B cell (primary cell): ENCODE measurements at regions not wholly inside any gene's neighbourhood (a gene's known extent, or its start where the extent isn't known, plus 50 kb on each side); places are given as distances from the start of the nearest gene placed in this dataset.

ENCODE experiments used
- ATAC-seq: fragments of 200-7000 bp; cut with Tn5 transposase; one replicate; pipeline ENCODE4 v1.10.0; 2021; ENCODE audit warnings: low read depth, mild to moderate bottlenecking, moderate number of reproducible peaks, moderate library complexity
- CTCF ChIA-PET: fragments of 350-600 bp; sonication (Branson Sonifier 250); formaldehyde crosslinking; loops from one replicate; lab custom pipeline; 2021; ENCODE audit warnings: antibody characterized with exemption, inconsistent platforms; lab: Charles Lee
- POLR2A ChIA-PET: fragments of 350-600 bp; sonication (Branson Sonifier 250); formaldehyde crosslinking; loops from one replicate; lab custom pipeline; 2021; ENCODE audit warnings: antibody characterized with exemption; lab: Charles Lee
- DNase-seq: peaks from one replicate; pipeline ENCODE4 v3.0.0; 2013
- H2AFZ ChIP-seq: 2 replicates; pipeline ENCODE4 v1.6.1; 2012; ENCODE audit warnings: mild to moderate bottlenecking, low read depth, low read length; ENCODE audit not compliant: insufficient read depth, poor library complexity, severe bottlenecking
- H3K27ac ChIP-seq, 2 donors: 1 replicate in 1 of 2; 2 replicates in 1 of 2; pipeline ENCODE4 v1.5.1; 2012 to 2013; ENCODE audit warnings: low read length in 2 of 2, mild to moderate bottlenecking in 2 of 2, moderate library complexity in 1 of 2
- H3K27me3 ChIP-seq, 4 experiments: fragments of 200-600 bp in 1 of 4; sonication (generic) in 1 of 4; replicated peaks in 1 of 4; 1 replicate in 2 of 4; 2 replicates in 2 of 4; pipeline versions ENCODE4 v1.6.1 to v1.7.0; 2013 to 2016; ENCODE audit warnings: low read length in 3 of 4, mild to moderate bottlenecking in 2 of 4, mixed read lengths in 1 of 4, moderate library complexity in 1 of 4; ENCODE audit not compliant: insufficient read depth in 4 of 4, control insufficient read depth in 3 of 4; ENCODE audit errors: control extremely low read depth in 1 of 4
- H3K36me3 ChIP-seq, 2 experiments: replicated peaks in 1 of 2; 1 replicate in 1 of 2; 2 replicates in 1 of 2; pipeline versions ENCODE4 v1.6.1 to v1.7.1; 2013; ENCODE audit warnings: low read length in 1 of 2; ENCODE audit not compliant: insufficient read depth in 2 of 2, control insufficient read depth in 1 of 2; ENCODE audit errors: control extremely low read depth in 1 of 2, extremely low read depth in 1 of 2
- H3K4me1 ChIP-seq, 2 donors: fragments of 200-600 bp in 1 of 2; sonication (generic) in 1 of 2; 1 replicate in 1 of 2; 2 replicates in 1 of 2; pipeline versions ENCODE4 v1.5.1 to v1.6.1; 2013 to 2017; ENCODE audit warnings: low read length in 2 of 2; ENCODE audit not compliant: control insufficient read depth in 2 of 2, insufficient read depth in 2 of 2
- H3K4me2 ChIP-seq: replicated peaks from 2 replicates; pipeline ENCODE3; 2012; ENCODE audit warnings: mild to moderate bottlenecking, low read depth, low read length; ENCODE audit not compliant: poor library complexity, severe bottlenecking
- H3K4me3 ChIP-seq, 5 experiments: fragments of 200-600 bp in 1 of 5; sonication (generic) in 1 of 5; 1 replicate in 3 of 5; 2 replicates in 2 of 5; pipeline versions ENCODE4 v1.5.1 to v1.7.0; 2011 to 2016; ENCODE audit warnings: low read length in 4 of 5, mild to moderate bottlenecking in 4 of 5, low read depth in 2 of 5, control low read depth in 1 of 5, moderate library complexity in 1 of 5; ENCODE audit not compliant: insufficient read depth in 1 of 5; ENCODE audit errors: control extremely low read depth in 1 of 5, extremely low read depth in 1 of 5
- H3K79me2 ChIP-seq: fragments of 200-600 bp; sonication (generic); one replicate; pipeline ENCODE4 v1.6.0; 2016; ENCODE audit warnings: low read length; ENCODE audit not compliant: control insufficient read depth, insufficient read depth
- H3K9ac ChIP-seq: fragments of 200-600 bp; sonication (generic); 2 replicates; pipeline ENCODE4 v1.6.1; 2017; ENCODE audit warnings: mild to moderate bottlenecking, low read length, moderate library complexity
- H3K9me3 ChIP-seq, 3 donors: one replicate each; pipeline versions ENCODE4 v1.6.1 to v1.7.1; 2013; ENCODE audit warnings: low read length in 2 of 3; ENCODE audit not compliant: control insufficient read depth in 2 of 3, insufficient read depth in 1 of 3; ENCODE audit errors: control extremely low read depth in 1 of 3
- H4K20me1 ChIP-seq: 2 replicates; pipeline ENCODE4 v1.6.0; 2012; ENCODE audit warnings: mild to moderate bottlenecking, low read length; ENCODE audit not compliant: insufficient read depth, control insufficient read depth, poor library complexity, severe bottlenecking
- H3K27ac Mint-ChIP-seq: one replicate; pipeline ENCODE4 v1.8.0; 2021; ENCODE audit warnings: mixed read lengths
- H3K27me3 Mint-ChIP-seq: one replicate; pipeline ENCODE4 v1.8.0; 2021; ENCODE audit warnings: mixed read lengths
- H3K4me1 Mint-ChIP-seq: one replicate; pipeline ENCODE4 v1.8.0; 2021; ENCODE audit warnings: mixed read lengths
- H3K4me3 Mint-ChIP-seq: one replicate; pipeline ENCODE4 v1.8.0; 2021; ENCODE audit warnings: mixed read lengths
- H3K9me3 Mint-ChIP-seq: one replicate; pipeline ENCODE4 v1.8.0; 2022; ENCODE audit warnings: mixed read lengths; ENCODE audit not compliant: insufficient read depth
- EZH2 ChIP-seq: IDR thresholded peaks from 2 replicates; pipeline ENCODE4 v1.6.1; 2012; ENCODE audit warnings: borderline replicate concordance, low read depth, mild to moderate bottlenecking, moderate library complexity, low read length; ENCODE audit not compliant: insufficient read depth, poor library complexity, severe bottlenecking
- WGBS: methylation state at CpG from one replicate; pipeline ENCODE4 v1.1.5; 2013; ENCODE audit warnings: missing lambda C conversion rate; ENCODE audit not compliant: insufficient coverage; 5-methylcytosine and 5-hydroxymethylcytosine counted together
- intact Hi-C: fragments of 100-400 bp; cut with micrococcal nuclease; formaldehyde crosslinking; loops from one replicate; pipeline ENCODE4 v1.10.0; 2022
- TF ChIP-seq, protein P1 (sequence below): fragments of 200-600 bp; IDR thresholded peaks from one replicate; pipeline ENCODE4 v1.8.0; 2022; ENCODE audit warnings: antibody characterized with exemption, mild to moderate bottlenecking

DNA sequence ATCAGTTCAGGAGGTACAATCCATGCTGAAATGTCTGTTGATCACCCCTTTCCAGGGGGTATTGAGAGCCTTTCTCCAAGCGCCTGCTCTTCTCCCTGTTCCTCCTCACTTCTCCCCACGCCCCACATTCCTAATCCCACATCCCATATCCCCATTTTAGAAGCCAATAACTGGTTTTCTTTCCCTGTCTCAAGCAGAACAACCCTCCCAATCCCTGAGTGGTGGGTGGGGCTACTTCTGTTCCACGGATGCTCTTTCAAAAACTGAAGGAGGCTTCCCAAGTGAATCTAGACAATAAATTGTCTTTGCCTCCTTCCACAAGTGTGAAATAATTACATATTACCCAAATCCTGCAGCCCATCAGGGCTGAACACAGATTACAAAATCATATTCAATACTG lies 77.0 kb upstream of the SEMA6A start:
- ChIA-PET POLR2A (no interaction called here), CTCF (no interaction called here)
- no peak overlapping the region for H2AFZ ChIP-seq
- intact Hi-C loops: no loop called here
- Mint-ChIP-seq H3K27me3 (peaks cover 36% of the 10 kb centered on the region), H3K4me1 (peaks cover 4% of the 10 kb centered on the region), H3K27ac (no peak overlapping the region), H3K9me3 (no peaks in the 10 kb centered on the region), H3K4me3 (no peak overlapping the region)
- H3K9ac ChIP-seq: no peak overlapping the region
- H3K79me2 ChIP-seq: no peaks in the 10 kb centered on the region
- H3K4me1 ChIP-seq: no peaks in the 10 kb centered on the region
- H4K20me1 ChIP-seq: no peaks in the 10 kb centered on the region
- no peak for TF ChIP-seq EZH2
- TF ChIP-seq, protein P1, sequence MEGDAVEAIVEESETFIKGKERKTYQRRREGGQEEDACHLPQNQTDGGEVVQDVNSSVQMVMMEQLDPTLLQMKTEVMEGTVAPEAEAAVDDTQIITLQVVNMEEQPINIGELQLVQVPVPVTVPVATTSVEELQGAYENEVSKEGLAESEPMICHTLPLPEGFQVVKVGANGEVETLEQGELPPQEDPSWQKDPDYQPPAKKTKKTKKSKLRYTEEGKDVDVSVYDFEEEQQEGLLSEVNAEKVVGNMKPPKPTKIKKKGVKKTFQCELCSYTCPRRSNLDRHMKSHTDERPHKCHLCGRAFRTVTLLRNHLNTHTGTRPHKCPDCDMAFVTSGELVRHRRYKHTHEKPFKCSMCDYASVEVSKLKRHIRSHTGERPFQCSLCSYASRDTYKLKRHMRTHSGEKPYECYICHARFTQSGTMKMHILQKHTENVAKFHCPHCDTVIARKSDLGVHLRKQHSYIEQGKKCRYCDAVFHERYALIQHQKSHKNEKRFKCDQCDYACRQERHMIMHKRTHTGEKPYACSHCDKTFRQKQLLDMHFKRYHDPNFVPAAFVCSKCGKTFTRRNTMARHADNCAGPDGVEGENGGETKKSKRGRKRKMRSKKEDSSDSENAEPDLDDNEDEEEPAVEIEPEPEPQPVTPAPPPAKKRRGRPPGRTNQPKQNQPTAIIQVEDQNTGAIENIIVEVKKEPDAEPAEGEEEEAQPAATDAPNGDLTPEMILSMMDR: no peak
- H3K27ac ChIP-seq: no peak overlapping the region
- no peak overlapping the region for H3K4me3 ChIP-seq
- H3K36me3 ChIP-seq: no peaks in the 10 kb centered on the region
- no peaks in the 10 kb centered on the region for H3K9me3 ChIP-seq
- H3K4me2 ChIP-seq: no peak overlapping the region
- ATAC-seq: no peak
- peaks cover 0 to under 1% (median 0%) of the 10 kb centered on the region in 4 experiments for H3K27me3 ChIP-seq
- WGBS: 83% methylated on average over 2 of the region's 3 CpGs
- DNase-seq: no peak

DNA sequence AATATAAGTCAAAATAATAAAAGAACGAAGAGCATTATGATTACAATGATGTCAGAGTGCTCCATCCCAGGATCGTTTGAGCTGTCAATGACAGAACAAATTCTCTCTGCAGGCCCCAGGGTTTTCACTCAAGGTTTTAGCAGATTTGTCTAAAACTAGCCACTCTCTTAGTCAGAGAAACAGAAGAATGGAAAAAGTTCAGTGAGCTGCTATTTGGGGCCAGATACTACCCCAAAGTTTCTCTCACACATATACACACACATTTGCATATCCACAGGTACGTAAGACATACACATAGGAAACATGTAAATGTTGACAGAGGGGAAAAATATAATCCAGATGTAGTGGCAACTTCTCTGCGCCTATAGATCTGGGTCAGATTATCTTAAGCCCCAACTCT lies 76.3 kb upstream of the SEMA6A start:
- WGBS: no CpG with 5 or more reads among the region's 4 CpGs
- H4K20me1 ChIP-seq: no peaks in the 10 kb centered on the region
- Mint-ChIP-seq H3K4me1 (peaks cover 4% of the 10 kb centered on the region), H3K27ac (no peak overlapping the region), H3K27me3 (peaks cover 33% of the 10 kb centered on the region), H3K4me3 (no peak overlapping the region), H3K9me3 (no peaks in the 10 kb centered on the region)
- no peak for DNase-seq
- no peak overlapping the region for H3K4me3 ChIP-seq
- no peaks in the 10 kb centered on the region for H3K27me3 ChIP-seq
- no peak for ATAC-seq
- H3K9ac ChIP-seq: no peak overlapping the region
- no peaks in the 10 kb centered on the region for H3K36me3 ChIP-seq
- no peak for TF ChIP-seq EZH2
- TF ChIP-seq, protein P1: no peak
- no peak overlapping the region for H2AFZ ChIP-seq
- no peaks in the 10 kb centered on the region for H3K79me2 ChIP-seq
- POLR2A ChIA-PET: no interaction called here
- H3K4me1 ChIP-seq: no peaks in the 10 kb centered on the region
- intact Hi-C loops: no loop called here
- CTCF ChIA-PET: interaction anchor here (1.1 kb wide), 1 partner anchor 9 kb away, joined by 3 read pairs; no protein-coding TSS in a partner anchor
- no peak overlapping the region for H3K4me2 ChIP-seq
- H3K27ac ChIP-seq: no peak overlapping the region
- no peaks in the 10 kb centered on the region for H3K9me3 ChIP-seq
